ENCODE measurements at regions not wholly inside any gene's neighbourhood (a gene's known extent, or its start where the extent isn't known, plus 50 kb on each side); places are given as distances from the start of the nearest gene placed in this dataset.

DNA sequence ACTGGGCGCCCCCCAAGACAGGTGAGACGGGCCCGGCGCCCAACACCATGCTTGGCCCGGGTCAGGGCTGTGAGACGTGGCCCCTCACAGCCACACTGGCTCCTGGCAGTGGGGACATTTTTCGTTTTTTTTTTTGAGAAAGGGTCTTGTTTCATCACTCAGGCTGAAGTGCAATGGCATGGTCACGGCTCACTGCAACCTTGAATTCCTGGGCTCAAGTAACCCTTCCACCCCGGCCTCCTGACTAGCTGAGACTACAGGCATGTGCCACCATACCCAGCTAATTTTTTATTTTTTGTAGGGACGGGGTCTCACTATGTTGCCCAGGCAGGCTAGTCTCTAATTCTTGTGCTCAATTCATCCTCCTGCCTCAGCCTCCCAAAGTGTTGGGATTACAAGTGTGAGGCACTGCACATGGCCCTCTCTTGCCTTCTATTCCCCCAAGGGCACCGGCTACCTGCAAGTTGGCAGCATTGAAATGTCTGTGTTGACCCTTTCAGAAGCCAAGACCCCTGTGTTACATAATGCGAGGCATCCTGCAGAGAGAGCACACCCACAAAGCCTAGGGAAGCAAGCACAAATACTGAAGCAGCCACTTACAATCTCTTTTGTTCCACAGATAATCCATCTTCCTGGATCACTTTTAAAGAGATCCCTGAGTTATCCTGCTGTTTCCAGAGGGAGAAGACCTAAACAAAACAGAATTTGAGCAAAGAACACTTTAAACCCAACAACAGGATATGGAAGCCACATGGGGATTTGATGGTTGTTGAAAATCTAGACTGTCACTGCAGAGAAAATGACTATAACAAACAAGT is 57.5 kb upstream of the SLC4A11 start:
- POLR2A ChIA-PET: no interaction called here
- CTCF ChIA-PET: interaction anchor here (1.2 to 1.5 kb wide), 2 partner anchors 9 to 20 kb away, joined by 3 read pairs; no protein-coding TSS in a partner anchor
- TF ChIP-seq, protein P1, sequence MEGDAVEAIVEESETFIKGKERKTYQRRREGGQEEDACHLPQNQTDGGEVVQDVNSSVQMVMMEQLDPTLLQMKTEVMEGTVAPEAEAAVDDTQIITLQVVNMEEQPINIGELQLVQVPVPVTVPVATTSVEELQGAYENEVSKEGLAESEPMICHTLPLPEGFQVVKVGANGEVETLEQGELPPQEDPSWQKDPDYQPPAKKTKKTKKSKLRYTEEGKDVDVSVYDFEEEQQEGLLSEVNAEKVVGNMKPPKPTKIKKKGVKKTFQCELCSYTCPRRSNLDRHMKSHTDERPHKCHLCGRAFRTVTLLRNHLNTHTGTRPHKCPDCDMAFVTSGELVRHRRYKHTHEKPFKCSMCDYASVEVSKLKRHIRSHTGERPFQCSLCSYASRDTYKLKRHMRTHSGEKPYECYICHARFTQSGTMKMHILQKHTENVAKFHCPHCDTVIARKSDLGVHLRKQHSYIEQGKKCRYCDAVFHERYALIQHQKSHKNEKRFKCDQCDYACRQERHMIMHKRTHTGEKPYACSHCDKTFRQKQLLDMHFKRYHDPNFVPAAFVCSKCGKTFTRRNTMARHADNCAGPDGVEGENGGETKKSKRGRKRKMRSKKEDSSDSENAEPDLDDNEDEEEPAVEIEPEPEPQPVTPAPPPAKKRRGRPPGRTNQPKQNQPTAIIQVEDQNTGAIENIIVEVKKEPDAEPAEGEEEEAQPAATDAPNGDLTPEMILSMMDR (IDR thresholded peaks at IDR 0.05): no peak
- Mint-ChIP-seq H3K4me3 (no peak overlapping the region), H3K27ac (no peak overlapping the region), H3K9me3 (no peaks in the 10 kb centered on the region), H3K4me1 (ENCODE audit: low read depth) (no peaks in the 10 kb centered on the region), H3K27me3 (no peaks in the 10 kb centered on the region), H3K36me3 (ENCODE audit: low read depth) (no peaks in the 10 kb centered on the region)
- DNase-seq: no peak
- no peak for ATAC-seq
- intact Hi-C loops (cut with micrococcal nuclease): no loop called here
